GM11168 (cell line): ENCODE measurements at regions not wholly inside any gene's neighbourhood (a gene's known extent, or its start where the extent isn't known, plus 50 kb on each side); places are given as distances from the start of the nearest gene placed in this dataset.
"Not testable (repeated sequence)": the region's sequence is repeated elsewhere in the genome, so short reads cannot be mapped to it uniquely, and the experiment has no call there.

Experiments used
- in situ Hi-C: fragments of 300-500 bp; cut with MboI; formaldehyde crosslinking; loops from one replicate; pipeline ENCODE4 v1.12.0; 2022; ENCODE audit warnings: low sequenced_read_pairs; ENCODE audit not compliant: unreplicated experiment

GRCh38 chr2:155022531-155022930 is 324.0 kb downstream of the KCNJ3 start:
- in situ Hi-C loops = no loop called here

- in situ Hi-C loops = no loop called here
These were observed 323.1 kb downstream of the KCNJ3 start for GRCh38 chr2:155021618-155022017.

GRCh38 chr2:155020246-155020645 is 321.8 kb downstream of the KCNJ3 start:
- in situ Hi-C loops = no loop called here

GRCh38 chr2:155010925-155011324 is 312.4 kb downstream of the KCNJ3 start:
- in situ Hi-C loops = no loop called here

GRCh38 chr2:154995361-154995760 is 296.9 kb downstream of the KCNJ3 start:
- in situ Hi-C loops = no loop called here

- in situ Hi-C loops = no loop called here
These were observed 294.3 kb downstream of the KCNJ3 start for GRCh38 chr2:154992826-154993225.

GRCh38 chr2:154978710-154979109 is 280.2 kb downstream of the KCNJ3 start:
- in situ Hi-C loops = no loop called here

- in situ Hi-C loops = no loop called here
These were observed 279.7 kb downstream of the KCNJ3 start for GRCh38 chr2:154978244-154978643.

GRCh38 chr2:154974041-154974440 is 275.5 kb downstream of the KCNJ3 start:
- in situ Hi-C loops = no loop called here

- in situ Hi-C loops = no loop called here
These were observed 265.0 kb downstream of the KCNJ3 start for GRCh38 chr2:154963511-154963910.

- in situ Hi-C loops = no loop called here
These were observed 263.2 kb downstream of the KCNJ3 start for GRCh38 chr2:154961676-154962075.

- in situ Hi-C loops = no loop called here
These were observed 262.5 kb downstream of the KCNJ3 start for GRCh38 chr2:154960802-154961583.

- in situ Hi-C loops = no loop called here
These were observed 254.0 kb downstream of the KCNJ3 start for GRCh38 chr2:154952346-154952980.

- in situ Hi-C loops = not testable (repeated sequence)
These were observed 248.9 kb downstream of the KCNJ3 start for GRCh38 chr2:154947416-154947815.

- in situ Hi-C loops = no loop called here
These were observed 247.5 kb downstream of the KCNJ3 start for GRCh38 chr2:154945984-154946383.

- in situ Hi-C loops = no loop called here
These were observed 242.9 kb downstream of the KCNJ3 start for GRCh38 chr2:154941379-154941778.

- in situ Hi-C loops = no loop called here
These were observed 235.7 kb downstream of the KCNJ3 start for GRCh38 chr2:154934213-154934612.

- in situ Hi-C loops = no loop called here
These were observed 226.0 kb downstream of the KCNJ3 start for GRCh38 chr2:154924531-154924930.

- in situ Hi-C loops = no loop called here
These were observed 216.1 kb downstream of the KCNJ3 start for GRCh38 chr2:154914561-154914960.

- in situ Hi-C loops = no loop called here
These were observed 213.7 kb downstream of the KCNJ3 start for GRCh38 chr2:154912215-154912614.

- in situ Hi-C loops = no loop called here
These were observed 213.2 kb downstream of the KCNJ3 start for GRCh38 chr2:154911729-154912128.

- in situ Hi-C loops = no loop called here
These were observed 212.2 kb downstream of the KCNJ3 start for GRCh38 chr2:154910701-154911100.
